ENCODE measurements at regions not wholly inside any gene's neighbourhood (a gene's known extent, or its start where the extent isn't known, plus 50 kb on each side); places are given as distances from the start of the nearest gene placed in this dataset.

GRCh38 chr5:31120642-31120948 lies 72.9 kb upstream of the CDH6 start:
- no peak for DNase-seq
- TF ChIP-seq CTCF (IDR thresholded peaks at IDR 0.05): no peak
- ATAC-seq (ENCODE audit: poor library complexity): no peak
- H3K27me3 Mint-ChIP-seq: no peaks in the 10 kb centered on the region
- ChIA-PET CTCF (no interaction called here), POLR2A (no interaction called here)
- no peak overlapping the region for H3K27ac Mint-ChIP-seq
- intact Hi-C loops (cut with DNase I, micrococcal nuclease): no loop called here
- Histone ChIP-seq H3K27me3 (ENCODE audit: control insufficient read depth in 1 of 2, insufficient read depth in 2 of 2, low read length in 2 of 2) (no peaks in the 10 kb centered on the region), H3K4me3 (ENCODE audit: low read length) (no peak overlapping the region), H3K36me3 (ENCODE audit: insufficient read depth, low read length) (no peaks in the 10 kb centered on the region), H3K9me3 (ENCODE audit: control insufficient read depth in 1 of 2, insufficient read depth in 1 of 2, low read length in 2 of 2) (no peaks in the 10 kb centered on the region), H3K4me1 (ENCODE audit: insufficient read depth, low read length) (no peaks in the 10 kb centered on the region), H3K27ac (ENCODE audit: low read depth in 1 of 2, low read length in 2 of 2) (no peak overlapping the region)
- no peak overlapping the region for H3K4me3 Mint-ChIP-seq
- H3K4me1 Mint-ChIP-seq (ENCODE audit: low read depth): no peaks in the 10 kb centered on the region
- peaks cover 6% of the 10 kb centered on the region for H3K9me3 Mint-ChIP-seq
- no peaks in the 10 kb centered on the region for H3K36me3 Mint-ChIP-seq (ENCODE audit: low read depth)

- TF ChIP-seq CTCF (IDR thresholded peaks at IDR 0.05): no peak
- Histone ChIP-seq H3K4me1 (ENCODE audit: insufficient read depth, low read length) (no peaks in the 10 kb centered on the region), H3K4me3 (ENCODE audit: low read length) (no peak overlapping the region), H3K27ac (ENCODE audit: low read depth in 1 of 2, low read length in 2 of 2) (no peak overlapping the region), H3K27me3 (ENCODE audit: control insufficient read depth in 1 of 2, insufficient read depth in 2 of 2, low read length in 2 of 2) (no peaks in the 10 kb centered on the region), H3K9me3 (ENCODE audit: control insufficient read depth in 1 of 2, insufficient read depth in 1 of 2, low read length in 2 of 2) (no peaks in the 10 kb centered on the region), H3K36me3 (ENCODE audit: insufficient read depth, low read length) (no peaks in the 10 kb centered on the region)
- no peak for DNase-seq
- Mint-ChIP-seq H3K4me1 (ENCODE audit: low read depth) (no peaks in the 10 kb centered on the region), H3K36me3 (ENCODE audit: low read depth) (no peaks in the 10 kb centered on the region), H3K4me3 (no peak overlapping the region), H3K27me3 (no peaks in the 10 kb centered on the region), H3K27ac (no peak overlapping the region), H3K9me3 (peaks cover 6% of the 10 kb centered on the region)
- intact Hi-C loops (cut with DNase I, micrococcal nuclease): no loop called here
- ChIA-PET CTCF (no interaction called here), POLR2A (no interaction called here)
- ATAC-seq (ENCODE audit: poor library complexity): no peak
Measured at GRCh38 chr5:31119938-31120641, 73.4 kb upstream of the CDH6 start.

GRCh38 chr5:31116466-31117031 lies 76.9 kb upstream of the CDH6 start:
- no peaks in the 10 kb centered on the region for H3K4me1 Mint-ChIP-seq (ENCODE audit: low read depth)
- ChIA-PET CTCF (no interaction called here), POLR2A (no interaction called here)
- Histone ChIP-seq H3K9me3 (ENCODE audit: control insufficient read depth in 1 of 2, insufficient read depth in 1 of 2, low read length in 2 of 2) (no peaks in the 10 kb centered on the region), H3K27ac (ENCODE audit: low read depth in 1 of 2, low read length in 2 of 2) (no peak overlapping the region), H3K4me1 (ENCODE audit: insufficient read depth, low read length) (no peaks in the 10 kb centered on the region), H3K36me3 (ENCODE audit: insufficient read depth, low read length) (no peaks in the 10 kb centered on the region), H3K27me3 (ENCODE audit: control insufficient read depth in 1 of 2, insufficient read depth in 2 of 2, low read length in 2 of 2) (no peaks in the 10 kb centered on the region), H3K4me3 (ENCODE audit: low read length) (no peak overlapping the region)
- no peak for TF ChIP-seq CTCF (IDR thresholded peaks at IDR 0.05)
- DNase-seq (no peak), ATAC-seq (ENCODE audit: poor library complexity) (no peak)
- no peak overlapping the region for H3K27ac Mint-ChIP-seq
- intact Hi-C loops (cut with DNase I, micrococcal nuclease): no loop called here
- no peaks in the 10 kb centered on the region for H3K9me3 Mint-ChIP-seq
- no peak overlapping the region for H3K4me3 Mint-ChIP-seq
- no peaks in the 10 kb centered on the region for H3K36me3 Mint-ChIP-seq (ENCODE audit: low read depth)
- H3K27me3 Mint-ChIP-seq: no peaks in the 10 kb centered on the region

All from CD4-positive, alpha-beta T cell (primary cell).